Sigmoid colon (tissue), 4 donors: ENCODE measurements at regions not wholly inside any gene's neighbourhood (a gene's known extent, or its start where the extent isn't known, plus 50 kb on each side); places are given as distances from the start of the nearest gene placed in this dataset.

Source experiments
- POLR2A ChIP-seq, 2 donors: fragments of 450-650 bp; IDR thresholded peaks; one replicate each; pipeline ENCODE4 v1.6.1; 2016; ENCODE audit warnings: antibody characterized with exemption in 2 of 2, mild to moderate bottlenecking in 2 of 2, moderate library complexity in 2 of 2
- POLR2AphosphoS5 ChIP-seq, 4 donors: sonication (generic); formaldehyde crosslinking; IDR thresholded peaks; one replicate each; pipeline ENCODE4 v1.6.1; 2017; ENCODE audit warnings: antibody characterized with exemption in 4 of 4
- TF ChIP-seq, protein P1 (sequence below), 4 experiments: fragments of 450-650 bp in 3 of 4; fragments of 200-600 bp in 1 of 4; IDR thresholded peaks; one replicate each; pipeline ENCODE4 v1.5.1; 2016 to 2019; ENCODE audit warnings: antibody characterized with exemption in 4 of 4, mild to moderate bottlenecking in 3 of 4, moderate library complexity in 2 of 4

DNA sequence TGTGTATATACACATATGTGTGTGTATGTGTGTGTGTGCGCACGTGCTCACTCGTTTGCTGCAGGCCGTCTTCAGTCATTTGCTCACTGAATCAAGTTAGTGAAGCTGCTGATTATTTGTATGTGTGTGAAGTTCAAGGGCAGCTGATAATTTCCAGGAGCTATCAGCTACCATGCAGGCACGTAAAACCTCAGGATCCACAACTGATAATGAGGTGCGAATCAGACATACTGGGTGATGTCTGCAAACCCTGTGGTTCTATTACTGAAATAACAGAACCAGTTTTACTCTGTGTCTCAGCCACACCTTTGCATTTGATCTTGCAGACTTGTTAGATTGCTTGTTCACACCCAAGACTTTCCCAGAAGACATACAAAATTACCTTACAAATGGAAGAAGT is 257.6 kb downstream of the TAF11L14 start:
- TF ChIP-seq, protein P1, sequence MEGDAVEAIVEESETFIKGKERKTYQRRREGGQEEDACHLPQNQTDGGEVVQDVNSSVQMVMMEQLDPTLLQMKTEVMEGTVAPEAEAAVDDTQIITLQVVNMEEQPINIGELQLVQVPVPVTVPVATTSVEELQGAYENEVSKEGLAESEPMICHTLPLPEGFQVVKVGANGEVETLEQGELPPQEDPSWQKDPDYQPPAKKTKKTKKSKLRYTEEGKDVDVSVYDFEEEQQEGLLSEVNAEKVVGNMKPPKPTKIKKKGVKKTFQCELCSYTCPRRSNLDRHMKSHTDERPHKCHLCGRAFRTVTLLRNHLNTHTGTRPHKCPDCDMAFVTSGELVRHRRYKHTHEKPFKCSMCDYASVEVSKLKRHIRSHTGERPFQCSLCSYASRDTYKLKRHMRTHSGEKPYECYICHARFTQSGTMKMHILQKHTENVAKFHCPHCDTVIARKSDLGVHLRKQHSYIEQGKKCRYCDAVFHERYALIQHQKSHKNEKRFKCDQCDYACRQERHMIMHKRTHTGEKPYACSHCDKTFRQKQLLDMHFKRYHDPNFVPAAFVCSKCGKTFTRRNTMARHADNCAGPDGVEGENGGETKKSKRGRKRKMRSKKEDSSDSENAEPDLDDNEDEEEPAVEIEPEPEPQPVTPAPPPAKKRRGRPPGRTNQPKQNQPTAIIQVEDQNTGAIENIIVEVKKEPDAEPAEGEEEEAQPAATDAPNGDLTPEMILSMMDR (IDR thresholded peaks at IDR 0.05), result no peak
- TF ChIP-seq POLR2AphosphoS5 (IDR thresholded peaks at IDR 0.05) (no peak), POLR2A (IDR thresholded peaks at IDR 0.05) (no peak)
